Testis (tissue), 2 donors: ENCODE measurements at regions not wholly inside any gene's neighbourhood (a gene's known extent, or its start where the extent isn't known, plus 50 kb on each side); places are given as distances from the start of the nearest gene placed in this dataset.

Experiments used
- POLR2A ChIP-seq: fragments of 450-650 bp; IDR thresholded peaks from one replicate; pipeline ENCODE4 v1.6.1; 2017; ENCODE audit warnings: antibody characterized with exemption, mild to moderate bottlenecking, moderate library complexity
- TF ChIP-seq, protein P1 (sequence below), 3 experiments: fragments of 450-650 bp in 2 of 3; fragments of 200-600 bp in 1 of 3; sonication (generic) in 1 of 3; IDR thresholded peaks; one replicate each; pipeline ENCODE4 v1.5.1; 2016 to 2019; ENCODE audit warnings: antibody characterized with exemption in 3 of 3, mild to moderate bottlenecking in 2 of 3, moderate library complexity in 1 of 3

DNA sequence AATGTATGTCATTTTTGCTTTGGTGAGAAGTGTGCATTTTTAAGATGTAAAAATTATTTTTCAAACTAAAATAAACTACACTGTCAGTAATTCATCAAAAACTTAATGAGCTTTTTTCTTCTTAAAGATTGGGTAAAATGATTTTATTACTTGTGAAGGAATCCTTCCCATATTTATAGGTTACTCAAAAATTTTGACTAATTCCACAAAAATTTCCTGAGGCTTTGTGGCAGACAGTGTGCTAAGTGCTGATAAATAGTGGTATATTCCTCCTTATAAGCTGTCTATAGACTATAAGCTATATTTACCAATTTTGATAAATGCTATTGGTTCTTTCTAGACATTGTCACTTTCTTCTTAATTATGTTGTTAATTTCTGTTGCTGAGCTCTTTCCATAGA lies 284.5 kb upstream of the SEMA6D start:
- no peak for TF ChIP-seq POLR2A
- TF ChIP-seq, protein P1, sequence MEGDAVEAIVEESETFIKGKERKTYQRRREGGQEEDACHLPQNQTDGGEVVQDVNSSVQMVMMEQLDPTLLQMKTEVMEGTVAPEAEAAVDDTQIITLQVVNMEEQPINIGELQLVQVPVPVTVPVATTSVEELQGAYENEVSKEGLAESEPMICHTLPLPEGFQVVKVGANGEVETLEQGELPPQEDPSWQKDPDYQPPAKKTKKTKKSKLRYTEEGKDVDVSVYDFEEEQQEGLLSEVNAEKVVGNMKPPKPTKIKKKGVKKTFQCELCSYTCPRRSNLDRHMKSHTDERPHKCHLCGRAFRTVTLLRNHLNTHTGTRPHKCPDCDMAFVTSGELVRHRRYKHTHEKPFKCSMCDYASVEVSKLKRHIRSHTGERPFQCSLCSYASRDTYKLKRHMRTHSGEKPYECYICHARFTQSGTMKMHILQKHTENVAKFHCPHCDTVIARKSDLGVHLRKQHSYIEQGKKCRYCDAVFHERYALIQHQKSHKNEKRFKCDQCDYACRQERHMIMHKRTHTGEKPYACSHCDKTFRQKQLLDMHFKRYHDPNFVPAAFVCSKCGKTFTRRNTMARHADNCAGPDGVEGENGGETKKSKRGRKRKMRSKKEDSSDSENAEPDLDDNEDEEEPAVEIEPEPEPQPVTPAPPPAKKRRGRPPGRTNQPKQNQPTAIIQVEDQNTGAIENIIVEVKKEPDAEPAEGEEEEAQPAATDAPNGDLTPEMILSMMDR (IDR thresholded peaks at IDR 0.05), result no peak
